ENCODE measurements at regions not wholly inside any gene's neighbourhood (a gene's known extent, or its start where the extent isn't known, plus 50 kb on each side); places are given as distances from the start of the nearest gene placed in this dataset.
"Not testable (repeated sequence)": the region's sequence is repeated elsewhere in the genome, so short reads cannot be mapped to it uniquely, and the experiment has no call there.

DNA sequence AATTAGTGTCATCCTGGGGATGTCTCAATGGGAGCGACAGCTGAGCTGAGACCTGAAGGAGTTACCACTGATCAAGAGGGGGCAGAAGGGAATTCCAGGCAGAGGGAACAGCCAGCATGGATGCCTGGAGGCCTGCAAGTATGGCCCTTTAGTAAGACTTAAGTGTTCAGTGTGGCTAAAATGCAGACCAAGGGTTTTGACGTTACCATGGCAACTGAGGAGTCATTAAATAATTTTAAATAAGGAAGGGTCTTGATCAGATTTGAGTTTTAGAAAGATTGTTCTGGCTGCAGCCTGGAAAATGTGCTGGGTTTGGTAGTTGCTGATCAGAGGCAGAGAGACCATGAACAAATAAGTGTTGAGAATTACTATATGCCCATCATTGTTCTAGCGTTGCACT is 285.5 kb downstream of the USP46 start:
- DNase-seq, result no peak

DNA sequence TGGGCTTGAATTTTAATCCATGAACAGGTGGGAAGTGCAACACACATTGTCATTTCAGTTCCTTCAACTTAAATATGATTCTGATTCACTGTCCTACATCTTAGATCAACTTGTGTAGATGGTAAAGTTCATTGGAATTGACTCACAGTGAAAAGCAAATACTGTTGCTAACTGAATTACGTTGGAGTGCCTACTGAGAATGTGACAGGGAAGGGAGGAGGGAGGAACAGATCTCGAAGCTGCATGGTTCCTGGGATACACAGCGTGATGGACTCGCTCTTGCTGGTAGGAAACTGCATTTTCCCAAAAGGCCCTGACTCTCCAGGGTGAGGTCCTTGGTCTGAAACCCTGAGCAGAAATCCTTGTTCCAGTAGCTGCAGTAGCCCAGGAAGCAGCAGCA is 284.2 kb downstream of the USP46 start:
- DNase-seq, result no peak

DNA sequence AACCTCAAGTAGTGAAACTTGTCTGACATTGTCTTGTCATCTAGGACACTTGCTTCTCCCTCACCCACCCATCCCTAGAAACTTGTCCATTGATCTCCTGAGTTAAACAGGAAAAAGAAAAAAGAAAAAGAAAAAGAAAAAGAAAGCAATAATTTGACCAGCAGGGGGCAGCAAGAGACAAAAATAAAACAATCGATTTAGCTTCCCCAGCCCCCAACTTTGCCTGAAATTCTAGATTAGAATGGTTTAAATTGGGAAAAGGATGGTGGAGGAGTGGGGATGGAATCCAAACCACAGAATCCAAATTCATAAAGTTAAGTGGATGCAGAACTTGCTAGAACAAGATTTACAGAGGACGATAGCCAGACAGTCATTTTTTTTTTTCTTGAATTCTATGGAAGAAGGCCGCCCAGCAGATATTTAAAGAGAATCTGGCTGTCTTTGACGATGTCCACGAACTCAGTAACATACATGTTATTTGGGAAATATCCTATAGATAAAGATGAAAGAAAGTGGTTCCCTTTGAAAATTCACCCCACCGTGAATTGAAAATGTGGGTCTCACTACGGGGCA is 282.9 kb downstream of the USP46 start:
- no peak for DNase-seq

DNA sequence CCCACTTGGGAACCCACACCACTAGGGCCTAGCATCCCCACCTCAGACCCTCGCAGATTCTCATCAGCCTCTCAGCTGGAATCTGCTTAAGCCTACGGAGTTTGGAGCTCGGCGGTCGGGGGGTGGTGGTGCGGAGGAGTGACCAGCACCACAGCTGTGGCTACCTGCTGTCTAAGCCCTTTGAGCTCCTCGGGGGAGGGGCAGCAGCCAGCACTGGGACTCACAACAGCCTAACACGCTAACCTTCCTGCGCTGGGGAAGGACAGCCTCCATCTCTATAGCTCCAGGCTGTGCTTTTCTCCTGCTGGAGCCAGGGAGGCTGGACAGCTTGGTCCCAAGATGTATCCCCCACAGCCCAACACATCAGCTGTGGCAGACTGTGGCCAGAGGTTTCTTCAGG is 281.5 kb downstream of the USP46 start:
- no peak for DNase-seq

DNA sequence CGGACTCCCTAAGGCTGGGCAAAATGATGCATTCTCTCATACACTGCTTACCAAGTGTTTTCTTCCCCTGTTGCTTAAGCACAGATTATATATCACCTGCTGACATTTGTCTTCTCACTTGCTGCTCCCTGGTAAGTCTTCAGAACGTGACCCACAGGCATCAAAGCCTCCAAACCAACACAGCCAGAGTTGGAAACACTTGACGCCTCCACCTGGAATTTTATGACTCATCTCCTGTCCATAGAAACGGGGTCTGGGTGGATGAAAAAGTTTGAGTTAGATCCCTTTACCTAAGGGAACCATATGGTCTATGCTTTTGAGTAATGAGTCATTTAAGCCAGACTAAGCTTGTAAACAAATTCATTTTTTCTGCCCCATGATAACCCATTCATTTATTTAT is 251.6 kb downstream of the USP46 start:
- no peak for DNase-seq

DNA sequence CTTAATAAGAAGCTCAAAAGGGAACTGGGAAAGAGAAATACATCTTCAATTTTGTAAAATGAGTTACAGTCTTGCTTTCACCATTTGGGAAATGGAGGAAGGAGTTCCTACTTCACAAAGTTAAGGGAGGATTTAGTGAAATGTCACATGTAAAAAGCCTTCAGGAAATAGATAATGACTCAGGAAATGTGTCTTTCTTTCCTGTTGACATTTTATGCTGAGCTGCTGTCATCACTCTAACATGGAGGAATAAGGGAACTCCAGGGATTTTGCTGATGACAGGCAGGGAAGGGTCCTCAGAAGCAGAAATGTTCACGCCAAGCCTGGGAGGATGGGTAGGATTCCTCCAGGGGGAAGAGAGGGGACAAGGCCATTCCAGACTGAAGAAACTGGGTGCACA is 251.1 kb downstream of the USP46 start:
- DNase-seq, result no peak

DNA sequence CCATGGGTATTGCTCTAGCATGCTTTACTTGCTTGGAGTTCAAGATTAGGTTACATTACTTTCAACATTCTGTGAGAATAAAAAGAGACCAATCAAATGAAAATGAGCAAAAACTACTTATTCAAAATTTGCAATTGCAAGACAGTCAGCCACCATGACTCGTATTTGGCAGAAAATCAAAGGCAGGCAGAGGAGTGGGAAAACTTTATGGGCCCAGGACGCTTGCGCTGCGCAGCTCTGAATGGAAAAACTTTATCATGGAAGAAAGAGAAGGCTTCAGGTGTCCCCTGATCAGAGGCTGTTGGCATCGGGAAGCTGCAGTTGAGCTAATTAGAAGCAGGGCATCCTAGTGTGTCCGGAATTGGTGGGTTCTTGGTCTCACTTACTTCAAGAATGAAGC is 250.6 kb downstream of the USP46 start:
- no peak for DNase-seq

DNA sequence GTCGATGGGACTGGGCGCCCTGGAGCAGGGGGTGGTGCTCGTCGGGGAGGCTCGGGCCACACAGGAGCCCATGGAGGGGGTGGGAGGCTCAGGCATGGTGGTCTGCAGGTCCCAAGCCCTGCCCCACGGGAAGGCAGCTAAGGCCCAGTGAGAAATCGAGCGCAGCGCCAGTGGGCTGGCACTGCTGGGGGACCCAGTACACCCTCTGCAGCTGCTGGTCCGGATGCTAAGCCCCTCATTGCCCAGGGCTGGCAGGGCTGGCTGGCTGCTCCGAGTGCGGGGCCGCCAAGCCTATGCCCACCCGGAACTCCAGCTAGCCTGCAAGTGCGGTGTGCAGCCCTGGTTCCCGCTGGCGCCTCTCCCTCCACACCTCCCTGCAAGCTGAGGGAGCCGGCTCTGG is 249.3 kb downstream of the USP46 start:
- not testable (repeated sequence) for DNase-seq

DNA sequence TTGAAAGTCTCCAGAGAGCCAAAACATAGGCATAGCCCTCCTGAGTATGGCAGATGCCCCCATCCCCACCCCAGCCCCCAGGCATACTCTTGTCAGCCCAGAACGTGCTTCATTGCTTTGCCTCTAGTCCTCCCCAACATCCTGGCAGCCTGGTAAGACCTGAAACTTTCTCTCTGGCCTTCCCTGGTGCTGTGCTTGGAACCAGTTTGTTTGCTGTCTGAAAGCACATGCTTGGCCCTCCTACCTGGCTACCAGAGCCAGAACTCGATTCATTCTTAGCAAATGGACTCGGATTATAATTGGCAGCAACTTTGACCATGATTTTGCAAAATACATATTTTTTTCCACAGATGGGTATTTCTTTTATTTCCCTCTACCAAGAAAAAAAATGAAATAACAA is 248.1 kb downstream of the USP46 start:
- DNase-seq, result no peak

DNA sequence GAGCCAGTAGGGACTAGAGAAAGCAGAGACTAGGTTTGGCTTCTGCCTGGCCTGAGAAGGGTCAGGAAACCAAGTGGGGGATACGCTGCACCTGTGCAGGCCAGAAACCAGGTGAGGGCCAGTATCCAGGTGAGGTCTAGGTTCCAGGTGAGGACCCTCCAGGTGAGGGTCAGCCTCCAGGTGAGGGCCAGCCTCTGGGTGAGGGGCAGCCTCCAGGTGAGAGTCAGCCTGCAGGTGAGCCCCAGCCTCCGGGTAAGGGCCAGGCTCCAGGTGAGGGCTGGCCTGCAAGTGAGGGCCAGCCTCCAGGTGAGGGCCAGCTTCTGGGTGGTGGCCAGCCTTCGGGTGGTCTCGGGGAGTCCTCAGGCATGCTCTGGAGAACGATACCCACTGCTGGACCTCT is 238.8 kb downstream of the USP46 start:
- no peak for DNase-seq

DNA sequence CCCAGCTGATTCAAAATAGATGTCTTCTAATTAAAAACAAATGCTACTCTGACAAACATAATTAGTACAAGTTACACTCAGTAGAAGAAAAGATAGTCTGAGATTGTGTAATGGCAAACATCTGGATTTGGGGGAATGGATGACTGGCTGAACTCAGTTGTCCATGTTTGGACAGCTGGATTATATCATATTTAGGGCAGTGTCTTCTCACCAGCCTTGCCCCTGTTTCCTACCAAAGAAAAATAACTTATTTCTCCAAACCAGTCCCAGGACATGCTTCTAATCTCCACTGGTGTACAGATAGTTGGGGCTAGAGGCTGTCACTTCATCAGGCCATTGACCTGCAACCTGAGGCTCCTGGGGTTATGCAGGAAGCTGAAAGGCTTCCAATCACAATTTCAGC is 237.3 kb downstream of the USP46 start:
- no peak for DNase-seq

DNA sequence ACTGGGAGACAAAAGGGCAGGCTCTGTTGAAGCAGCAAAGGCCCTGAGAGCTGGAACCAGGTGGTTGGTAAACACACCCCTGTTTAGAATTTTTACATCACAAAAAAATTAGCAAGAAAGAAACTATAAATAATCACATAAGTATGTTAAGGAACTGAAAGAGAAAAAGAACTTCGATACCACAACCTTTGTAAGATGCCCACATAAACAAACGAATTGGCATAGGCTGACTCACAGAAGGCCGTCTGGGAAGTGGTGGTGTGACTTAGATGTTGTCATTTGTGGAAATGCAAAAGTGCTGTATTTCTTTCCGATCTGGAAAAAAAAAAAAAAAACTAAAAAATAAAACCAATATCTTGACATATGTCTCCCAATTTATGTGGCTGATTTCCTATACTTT is 235.1 kb downstream of the USP46 start:
- no peak for DNase-seq

DNA sequence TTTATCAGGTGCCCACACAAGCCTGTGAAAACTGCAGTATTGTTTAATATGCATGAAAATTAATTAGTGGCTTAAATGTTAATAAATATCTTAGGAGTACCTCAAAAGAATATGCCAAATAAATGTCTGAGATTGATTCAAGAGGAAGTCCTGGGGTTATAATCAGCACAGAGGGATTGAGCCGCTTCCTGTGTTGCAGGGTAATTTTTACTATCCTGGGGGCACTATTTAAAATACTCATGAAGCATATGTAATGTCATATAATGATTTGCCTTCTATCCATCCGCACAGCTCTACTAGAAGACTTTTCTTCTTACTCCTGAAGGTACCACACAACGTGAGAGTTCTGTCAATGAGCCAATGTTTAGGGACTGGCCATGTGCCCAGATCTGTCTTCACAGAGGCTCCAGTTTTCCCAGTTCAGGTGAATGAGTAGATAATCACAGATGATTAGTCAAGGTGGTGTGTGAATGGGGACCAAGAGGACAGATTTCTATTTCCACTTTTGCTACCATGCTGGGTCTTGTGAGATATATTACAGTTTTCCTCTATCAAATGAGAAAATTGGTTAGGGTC is 233.3 kb downstream of the USP46 start:
- peak; percentile 84 for DNase-seq

DNA sequence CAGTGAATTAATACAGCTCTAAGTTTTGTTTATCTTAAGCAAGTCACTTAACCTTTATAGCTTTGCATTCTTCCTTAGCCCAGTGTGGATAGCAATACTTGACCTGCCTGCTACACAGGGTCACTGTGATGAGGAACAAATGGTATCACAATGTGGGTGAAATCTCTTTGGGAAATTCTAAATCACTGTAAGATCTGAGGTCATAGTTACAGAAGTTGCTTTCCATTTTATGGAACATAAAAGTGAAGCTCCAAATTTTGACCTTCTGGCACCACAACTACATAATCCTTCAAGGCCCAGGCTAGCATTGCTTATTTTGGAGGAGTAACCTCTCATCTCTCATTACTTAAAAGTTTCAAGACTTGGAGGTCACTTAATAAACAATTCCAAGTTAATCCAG is 227.7 kb downstream of the USP46 start:
- no peak for DNase-seq

DNA sequence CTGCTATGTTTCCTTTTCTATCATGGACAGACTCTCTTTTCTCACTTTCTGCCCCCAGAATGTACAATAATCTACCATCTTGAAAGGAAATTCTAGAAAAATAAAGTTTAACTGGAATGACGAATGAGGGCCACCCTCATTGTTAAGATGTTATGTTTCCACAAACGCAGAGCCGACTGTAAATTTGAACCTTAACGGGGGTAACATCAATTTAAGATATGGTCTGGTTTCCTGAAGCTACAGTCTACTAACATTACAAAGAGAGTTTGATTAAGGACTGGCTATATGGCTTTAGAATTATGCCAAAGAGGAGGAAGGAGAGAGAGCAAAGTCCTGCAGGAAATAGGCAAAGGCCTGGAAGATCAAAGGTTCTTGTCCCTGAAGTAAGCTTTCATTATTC is 227.2 kb downstream of the USP46 start:
- DNase-seq, result no peak

DNA sequence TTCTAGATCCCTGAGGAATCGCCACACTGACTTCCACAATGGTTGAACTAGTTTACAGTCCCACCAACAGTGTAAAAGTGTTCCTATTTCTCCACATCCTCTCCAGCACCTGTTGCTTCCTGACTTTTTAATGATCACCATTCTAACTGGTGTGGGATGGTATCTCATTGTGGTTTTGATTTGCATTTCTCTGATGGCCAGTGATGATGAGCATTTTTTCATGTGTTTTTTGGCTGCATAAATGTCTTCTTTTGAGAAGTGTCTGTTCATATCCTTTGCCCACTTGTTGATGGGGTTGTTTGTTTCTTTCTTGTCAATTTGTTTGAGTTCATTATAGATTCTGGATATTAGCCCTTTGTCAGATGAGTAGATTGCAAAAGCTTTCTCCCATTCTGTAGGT is 216.6 kb downstream of the USP46 start:
- not testable (repeated sequence) for DNase-seq

DNA sequence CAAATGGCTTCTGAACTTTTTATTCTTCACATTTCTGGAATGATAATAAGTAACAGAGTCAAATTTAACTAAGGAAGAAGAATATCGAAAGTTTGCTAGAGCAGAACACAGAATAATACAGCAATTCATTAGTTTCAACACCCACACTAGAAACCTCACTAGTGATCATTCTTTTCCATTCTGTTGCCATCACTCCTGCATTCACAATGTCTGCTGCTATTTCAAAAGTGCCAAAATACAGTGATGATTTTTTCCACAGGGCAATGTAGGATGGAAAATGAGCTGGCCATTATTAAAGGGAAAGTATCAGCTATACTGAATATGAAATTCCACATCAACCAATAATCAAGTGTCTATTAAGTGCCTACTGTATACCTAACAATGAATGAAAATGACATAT is 186.7 kb downstream of the USP46 start:
- no peak for DNase-seq

DNA sequence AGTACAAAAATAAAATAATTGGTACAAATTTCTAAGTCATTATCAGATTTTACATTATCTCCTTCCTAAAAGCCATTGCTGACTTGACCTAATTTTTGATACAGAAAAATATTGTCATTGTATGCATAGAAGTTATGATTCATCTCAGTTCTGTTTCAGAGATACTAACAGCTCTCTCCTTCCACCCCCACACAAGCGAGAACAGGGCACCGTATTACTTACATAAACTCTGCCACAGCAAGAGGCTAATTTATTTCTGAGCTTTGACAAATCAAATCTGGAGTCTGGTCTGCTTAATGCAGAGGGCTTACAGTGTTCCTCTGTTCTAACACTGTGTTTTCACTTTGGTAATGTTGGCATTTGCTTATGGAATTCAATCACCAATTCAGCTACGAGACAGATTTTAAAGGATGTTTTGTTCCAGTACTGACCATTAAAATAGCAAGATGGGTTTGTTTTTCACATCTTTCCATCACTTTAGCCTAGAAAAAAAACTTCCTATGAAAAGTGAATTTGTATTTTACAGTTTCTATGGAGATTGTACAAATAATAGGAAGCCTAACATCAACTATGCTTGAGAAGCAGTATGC is 181.8 kb downstream of the USP46 start:
- no peak for DNase-seq

DNA sequence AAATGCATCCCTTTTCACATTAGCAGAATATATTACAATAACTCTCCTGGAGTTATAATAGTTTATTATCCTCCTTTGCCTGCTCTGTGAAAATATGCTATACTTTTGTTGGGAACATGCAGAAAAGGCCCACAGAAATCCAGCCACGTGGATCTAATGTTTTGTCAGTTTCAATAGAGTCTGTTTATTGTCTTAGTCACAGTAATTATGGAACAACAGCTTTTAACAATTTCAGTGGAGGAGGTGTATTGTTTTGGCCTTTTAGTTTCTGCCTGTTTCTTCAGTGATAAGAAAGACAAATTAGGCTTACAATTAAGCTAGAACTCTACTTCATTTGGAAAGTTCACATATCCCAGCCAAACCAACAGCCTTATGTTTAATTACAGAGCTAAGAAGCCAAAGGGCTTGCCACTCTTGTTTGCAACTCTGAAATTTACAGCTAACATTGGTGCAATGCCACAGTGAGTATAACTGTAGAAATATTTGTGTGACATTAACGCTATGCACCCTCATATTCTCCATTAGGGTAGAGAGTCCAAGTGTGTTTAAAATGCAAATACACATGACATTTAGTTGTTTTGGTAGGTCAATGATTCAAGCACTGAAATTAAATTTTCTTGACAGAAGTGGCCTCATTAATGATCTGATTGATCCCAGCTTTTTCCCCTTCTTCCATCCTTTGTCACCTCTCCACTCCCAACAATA is 175.8 kb downstream of the USP46 start:
- no peak for DNase-seq

DNA sequence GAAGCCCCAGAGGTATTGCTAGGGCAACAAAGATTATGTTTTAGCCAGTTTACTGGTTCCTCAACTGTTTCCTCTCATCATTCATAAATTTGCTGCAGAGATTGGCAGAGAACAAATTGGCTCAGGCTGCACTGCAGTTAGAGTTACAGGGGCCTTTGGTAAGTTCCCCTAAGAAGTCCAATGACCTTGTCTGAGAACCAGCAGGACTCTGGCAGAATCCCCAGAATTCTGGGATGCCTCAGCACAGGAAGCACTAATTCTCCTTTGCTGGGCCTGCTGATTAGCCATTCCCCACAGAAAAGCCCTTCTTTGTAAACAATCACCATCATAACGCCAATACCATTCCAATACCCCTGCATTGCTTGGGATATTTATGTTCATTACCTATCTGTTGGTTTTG is 151.3 kb downstream of the USP46 start:
- DNase-seq, result no peak

DNA sequence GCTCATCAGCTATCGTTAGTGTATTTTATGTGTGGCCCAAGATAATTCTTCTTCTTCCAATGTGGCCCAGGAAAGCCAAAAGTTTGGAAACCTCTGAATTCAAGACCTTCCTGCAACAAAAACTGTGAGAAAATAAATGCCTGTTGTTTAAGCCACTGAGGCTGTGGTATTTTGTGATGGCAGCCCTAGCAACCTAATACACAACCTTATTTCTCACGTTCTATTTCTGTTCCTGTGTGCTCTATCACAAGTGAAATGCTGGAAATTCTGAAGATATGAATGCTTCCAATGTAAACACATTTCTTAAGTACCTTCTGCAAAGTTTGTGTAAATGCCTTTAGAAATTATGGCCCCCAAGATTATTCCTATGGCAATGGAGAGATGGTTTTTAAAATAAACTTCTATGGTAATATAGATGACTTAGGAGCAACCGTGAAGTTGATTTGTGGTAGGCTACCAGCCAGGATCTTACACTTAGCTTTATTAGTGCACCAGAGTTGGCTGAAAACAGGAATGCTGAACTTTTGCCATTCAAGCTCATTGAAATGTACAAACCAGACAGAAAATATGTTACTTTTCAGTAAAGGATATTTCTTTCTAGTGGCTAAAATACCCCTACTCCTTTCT is 148.0 kb downstream of the USP46 start:
- DNase-seq, result no peak

DNA sequence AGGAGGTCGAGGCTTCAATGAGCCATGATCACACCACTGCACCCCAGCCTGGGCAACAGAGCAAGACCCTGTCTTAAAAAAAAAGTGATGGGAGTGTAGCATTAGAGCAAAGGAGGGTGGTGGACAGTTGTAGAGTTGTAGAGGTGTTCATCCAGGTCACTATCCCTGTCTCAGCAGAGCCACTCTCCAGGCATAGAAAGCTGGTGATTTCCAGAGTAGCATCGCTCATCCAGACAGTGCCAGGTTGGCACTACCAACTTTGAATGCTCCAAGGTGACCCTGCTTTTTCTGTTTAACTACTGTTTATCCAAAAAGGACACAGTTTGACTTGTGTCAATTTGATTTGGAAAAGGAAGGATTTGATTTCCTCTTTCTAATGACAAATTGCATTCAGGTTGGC is 147.3 kb downstream of the USP46 start:
- DNase-seq, result no peak

DNA sequence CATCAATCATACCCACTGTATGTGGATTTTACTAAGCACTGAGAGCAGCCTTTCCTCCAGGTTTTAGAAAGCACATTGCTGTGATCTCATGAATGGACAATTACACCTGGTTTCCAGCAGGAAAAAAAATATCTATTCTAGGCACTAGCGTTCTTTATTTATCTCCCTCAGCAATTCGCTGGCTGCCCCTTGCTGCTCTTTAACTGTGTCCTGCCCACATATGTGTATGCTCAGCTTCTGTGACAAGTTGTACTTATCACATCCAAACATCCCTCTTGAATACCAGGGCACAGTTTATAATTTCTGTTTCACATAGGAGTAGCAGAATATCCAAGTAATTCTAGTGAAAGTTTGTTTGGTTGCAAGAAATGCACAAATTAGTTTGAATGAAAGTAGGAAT is 146.8 kb downstream of the USP46 start:
- DNase-seq, result no peak

DNA sequence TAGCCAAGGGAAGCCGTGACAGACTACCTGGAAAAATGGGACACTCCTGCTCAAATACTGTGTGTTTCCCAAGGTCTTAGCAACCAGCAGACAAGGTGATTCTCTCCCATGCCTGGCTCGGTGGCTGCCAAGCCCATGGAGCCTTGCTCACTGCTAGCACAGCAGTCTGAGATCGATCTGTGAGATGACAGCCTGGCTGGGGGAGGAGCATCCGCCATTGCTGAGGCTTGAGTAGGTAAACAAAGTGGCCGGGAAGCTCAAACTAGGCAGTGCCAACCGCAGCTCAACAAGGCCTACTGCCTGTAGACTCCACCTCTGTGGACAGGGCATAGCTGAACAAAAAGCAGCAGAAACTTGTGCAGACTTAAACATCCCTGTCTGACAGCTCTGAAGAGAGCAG is 137.0 kb downstream of the USP46 start:
- not testable (repeated sequence) for DNase-seq

Data from NCI-H2081 treated with DMSO at 0.1 percent for 48 hours (cell line).